T-helper 1 cell treated with Interleukin-12 subunit alpha and Interleukin-12 subunit beta and Interleukin-4 antibody, amounts not matched to agents 30 ng/mL and 1 ng/mL, for 36 hours (primary cell): ENCODE measurements at regions not wholly inside any gene's neighbourhood (a gene's known extent, or its start where the extent isn't known, plus 50 kb on each side); places are given as distances from the start of the nearest gene placed in this dataset.
"Not testable (repeated sequence)": the region's sequence is repeated elsewhere in the genome, so short reads cannot be mapped to it uniquely, and the experiment has no call there.

Experiments used
- intact Hi-C: fragments of 100-400 bp; cut with micrococcal nuclease; formaldehyde crosslinking; loops from one replicate; pipeline ENCODE4 v1.15.1; 2024

DNA sequence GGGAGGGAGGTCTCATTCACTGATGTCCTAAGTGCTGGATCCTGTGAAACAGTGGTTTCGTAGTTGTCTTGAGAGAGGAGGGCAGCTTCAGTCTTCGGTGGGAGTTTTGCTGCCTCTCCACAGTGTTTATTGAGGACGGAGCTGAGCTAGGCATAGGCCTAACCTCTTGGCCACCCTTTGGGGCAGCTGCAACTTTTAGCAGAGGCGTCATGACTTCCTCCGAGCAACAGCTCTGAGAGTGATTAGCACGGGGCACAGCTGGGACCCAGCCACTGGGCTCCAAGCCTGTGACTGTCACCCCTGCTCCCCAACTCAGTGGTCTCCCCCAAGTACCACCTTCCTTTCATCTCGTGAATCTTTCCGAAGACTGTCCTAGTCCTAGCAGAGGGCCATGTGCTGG lies 139.9 kb upstream of the NCOR2 start:
- intact Hi-C loops, result no loop called here

GRCh38 chr12:124706363-124706762 lies 139.0 kb upstream of the NCOR2 start:
- intact Hi-C loops, result no loop called here

GRCh38 chr12:124705545-124706138 lies 138.2 kb upstream of the NCOR2 start:
- intact Hi-C loops, result no loop called here

DNA sequence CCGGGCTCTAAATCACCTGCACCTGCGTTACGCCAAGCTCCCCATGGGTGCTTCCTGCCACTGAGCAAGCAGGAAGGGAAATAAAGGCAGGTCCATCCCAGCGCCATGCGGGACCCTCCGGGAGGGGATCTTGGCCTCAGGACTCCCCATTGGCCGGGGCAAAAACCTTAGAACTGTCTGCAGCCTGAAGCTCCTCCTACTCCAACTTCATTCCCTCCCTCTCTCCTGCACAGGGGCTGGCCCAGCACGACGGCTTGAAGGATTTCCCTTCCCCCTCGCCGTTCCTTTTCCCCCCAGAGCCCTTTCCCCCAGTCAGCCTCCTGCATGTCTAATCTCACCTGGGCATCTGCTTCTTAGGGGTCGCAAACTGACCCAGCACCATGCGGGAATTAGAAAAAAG lies 137.2 kb upstream of the NCOR2 start:
- intact Hi-C loops, result no loop called here

- intact Hi-C loops, result no loop called here
These were observed 136.4 kb upstream of the NCOR2 start for GRCh38 chr12:124703856-124704255.

DNA sequence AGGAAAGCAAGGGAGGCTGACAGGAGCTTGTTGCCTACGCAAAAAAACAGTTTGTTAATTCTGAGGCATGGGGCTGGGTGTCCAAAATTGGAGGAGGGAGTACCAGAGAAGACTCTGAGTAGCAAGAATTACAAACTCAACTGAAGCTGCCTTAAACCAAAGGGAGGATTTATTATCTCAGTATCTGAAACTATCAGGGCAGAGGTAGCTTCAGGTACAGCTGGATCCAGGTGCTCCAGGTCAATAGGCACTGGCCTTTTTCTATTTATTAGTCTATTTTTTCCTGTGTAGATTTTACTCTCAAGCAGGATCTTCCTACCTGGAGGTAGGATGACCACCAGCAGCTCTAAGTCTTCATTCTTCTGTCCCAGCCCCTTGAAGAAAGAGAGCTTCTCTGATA lies 135.3 kb upstream of the NCOR2 start:
- intact Hi-C loops, result no loop called here

- intact Hi-C loops, result no loop called here
These were observed 133.6 kb upstream of the NCOR2 start for GRCh38 chr12:124700810-124701592.

- intact Hi-C loops, result no loop called here
These were observed 132.5 kb upstream of the NCOR2 start for GRCh38 chr12:124699909-124700308.

- intact Hi-C loops, result no loop called here
These were observed 131.5 kb upstream of the NCOR2 start for GRCh38 chr12:124698998-124699305.

- intact Hi-C loops, result no loop called here
These were observed 131.0 kb upstream of the NCOR2 start for GRCh38 chr12:124698211-124698997.

DNA sequence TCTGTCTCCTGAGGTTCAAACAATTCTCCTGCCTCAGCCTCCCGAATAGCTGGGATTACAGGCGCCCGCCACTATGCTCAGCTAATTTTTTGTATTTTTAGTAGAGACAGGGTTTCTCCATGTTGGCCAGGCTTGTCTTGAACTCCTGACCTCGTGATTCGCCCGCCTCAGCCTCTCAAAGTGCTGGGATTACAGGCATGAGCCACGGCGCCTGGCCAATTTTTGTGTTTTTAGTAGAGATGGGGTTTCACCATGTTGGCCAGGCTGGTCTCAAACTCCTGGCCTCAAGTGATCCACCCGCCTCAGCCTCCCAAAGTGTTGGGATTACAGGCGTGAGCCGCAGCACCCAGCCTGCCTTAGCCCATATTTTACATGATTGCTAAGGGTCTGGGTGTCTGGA lies 130.3 kb upstream of the NCOR2 start:
- intact Hi-C loops, result not testable (repeated sequence)

DNA sequence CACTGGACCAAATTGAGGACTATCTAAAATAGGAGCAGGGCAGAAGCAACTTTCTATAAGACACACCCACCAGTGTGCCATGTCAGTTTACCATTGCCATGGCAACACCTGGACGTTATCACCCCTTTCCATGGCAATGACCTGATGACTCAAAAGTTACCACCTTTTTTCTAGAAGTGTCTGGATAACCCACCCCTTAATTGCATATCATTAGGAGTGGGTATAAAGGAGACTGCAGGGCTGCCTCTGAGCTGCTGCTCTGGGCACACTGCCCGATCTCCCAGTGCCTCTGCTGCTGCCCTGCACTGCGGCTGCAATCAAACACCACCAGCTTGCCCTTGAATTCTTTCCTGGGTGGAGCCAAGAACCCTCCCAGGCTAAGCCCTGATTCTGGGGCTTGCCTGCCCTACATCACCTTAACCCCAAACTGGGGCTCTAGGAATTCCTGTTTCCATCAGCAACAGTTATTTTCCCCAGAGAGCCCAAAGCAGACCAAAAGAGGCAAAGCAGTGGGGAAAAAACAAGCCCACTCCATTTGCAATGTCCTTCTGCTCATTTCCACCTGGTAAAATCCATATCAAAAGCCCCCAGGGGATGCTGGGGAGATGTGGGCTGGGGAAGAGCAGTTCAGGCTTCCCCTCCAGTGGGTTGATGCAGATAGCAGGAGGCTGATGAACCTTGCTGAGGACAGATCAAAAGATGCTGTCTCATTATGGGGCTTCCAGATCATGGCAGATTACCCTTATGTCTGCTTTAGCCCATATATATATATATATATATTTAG lies 129.5 kb upstream of the NCOR2 start:
- intact Hi-C loops, result no loop called here

GRCh38 chr12:124695861-124696260 lies 128.4 kb upstream of the NCOR2 start:
- intact Hi-C loops, result no loop called here

DNA sequence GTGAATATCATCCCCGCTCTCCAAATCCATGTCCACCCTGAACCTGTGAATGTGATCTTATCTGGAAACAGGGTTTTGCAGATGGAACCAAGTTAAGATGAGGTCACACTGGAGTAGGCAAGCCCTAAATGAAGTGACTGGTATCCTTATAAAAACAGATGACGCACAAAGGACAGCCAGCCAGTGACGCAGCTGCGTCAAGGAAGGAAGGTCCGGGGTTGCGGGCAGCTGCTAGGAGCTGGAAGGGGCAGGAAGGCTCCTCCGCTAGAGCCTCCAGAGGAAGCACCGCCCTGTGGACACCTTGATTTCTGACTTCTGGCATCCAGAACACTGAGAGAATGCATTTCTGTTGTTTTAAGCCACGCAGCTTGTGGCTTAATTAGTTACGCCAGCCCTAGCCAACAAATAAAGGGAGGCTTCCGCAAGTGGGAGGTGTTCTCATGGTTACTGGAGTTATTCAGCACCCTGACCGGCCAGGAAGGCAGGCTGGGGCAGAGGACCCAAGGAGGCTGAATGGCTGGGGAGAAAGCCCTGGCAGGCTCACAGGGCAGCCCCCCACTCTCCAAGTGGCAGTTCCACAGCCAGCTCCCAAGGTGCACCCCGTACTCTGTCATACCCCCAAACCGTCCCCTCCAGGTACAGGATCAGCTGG lies 127.6 kb upstream of the NCOR2 start:
- intact Hi-C loops, result no loop called here

DNA sequence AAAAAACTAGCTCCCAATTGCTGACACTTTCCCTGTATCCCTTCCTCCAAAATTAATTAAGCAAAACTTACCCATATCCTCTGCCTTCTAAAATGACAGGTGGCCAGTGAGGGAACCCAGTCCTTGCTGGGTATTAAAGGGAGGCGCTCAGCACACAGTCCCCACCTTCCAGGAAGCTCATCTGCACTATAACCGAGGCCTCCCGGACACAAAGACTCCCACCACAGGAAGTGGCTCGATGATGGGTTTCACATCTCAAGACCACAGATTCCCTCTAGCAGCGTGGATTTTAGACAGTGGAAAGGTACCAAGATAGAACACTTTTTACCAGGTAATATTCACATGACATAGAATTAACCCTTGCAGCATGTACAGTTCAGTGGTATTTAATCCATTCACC lies 126.8 kb upstream of the NCOR2 start:
- intact Hi-C loops, result no loop called here

GRCh38 chr12:124693111-124693723 lies 125.8 kb upstream of the NCOR2 start:
- intact Hi-C loops, result no loop called here

- intact Hi-C loops, result no loop called here
These were observed 125.0 kb upstream of the NCOR2 start for GRCh38 chr12:124692443-124692842.

DNA sequence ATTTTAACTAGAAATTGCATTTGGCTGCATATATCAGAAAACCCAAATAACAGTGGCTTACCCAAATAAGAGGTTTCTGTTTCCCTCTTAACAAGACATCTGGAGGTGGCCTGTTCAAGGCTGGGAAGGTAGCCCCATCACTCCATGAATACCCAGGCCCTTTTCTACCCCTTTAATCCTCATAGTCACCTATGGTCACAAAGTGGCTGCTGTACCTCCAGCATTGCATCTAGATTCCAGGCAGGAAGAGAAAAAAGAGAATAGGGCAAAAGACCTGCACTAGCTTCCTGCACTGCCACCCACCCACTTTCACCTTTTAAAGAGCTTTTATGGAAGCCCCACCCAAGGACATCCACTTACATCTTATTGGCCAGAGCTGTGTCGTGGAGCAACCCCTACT lies 124.0 kb upstream of the NCOR2 start:
- intact Hi-C loops, result no loop called here

- intact Hi-C loops, result no loop called here
These were observed 122.2 kb upstream of the NCOR2 start for GRCh38 chr12:124689631-124690030.

- intact Hi-C loops, result no loop called here
These were observed 121.1 kb upstream of the NCOR2 start for GRCh38 chr12:124688356-124688992.
